CD8-positive, alpha-beta memory T cell (primary cell): ENCODE measurements at regions not wholly inside any gene's neighbourhood (a gene's known extent, or its start where the extent isn't known, plus 50 kb on each side); places are given as distances from the start of the nearest gene placed in this dataset.

Experiments used
- CTCF ChIA-PET: fragments of 350-600 bp; sonication (Branson Sonifier 250); formaldehyde crosslinking; loops from one replicate; lab custom pipeline; 2021; ENCODE audit warnings: antibody characterized with exemption; lab: Charles Lee
- POLR2A ChIA-PET: fragments of 350-600 bp; sonication (Branson Sonifier 250); formaldehyde crosslinking; loops from one replicate; lab custom pipeline; 2021; ENCODE audit warnings: antibody characterized with exemption; lab: Charles Lee
- DNase-seq, 5 donors: peaks; one replicate each; pipeline versions ENCODE4 v3.0.0 to v3.0.0-alpha.2; 2020 to 2022; ENCODE audit warnings: mixed read lengths in 1 of 5
- H3K27ac ChIP-seq: one replicate; pipeline ENCODE4 v1.7.0; 2013; ENCODE audit warnings: low read depth, mild to moderate bottlenecking, low read length, moderate library complexity
- H3K27me3 ChIP-seq: 2 replicates; pipeline ENCODE4 v1.7.0; 2013; ENCODE audit warnings: low read length, mild to moderate bottlenecking; ENCODE audit not compliant: insufficient read depth, poor library complexity, severe bottlenecking
- H3K36me3 ChIP-seq: 2 replicates; pipeline ENCODE4 v1.7.0; 2013; ENCODE audit warnings: mild to moderate bottlenecking, low read length, moderate library complexity; ENCODE audit not compliant: insufficient read depth
- H3K4me1 ChIP-seq: 2 replicates; pipeline ENCODE4 v1.7.0; 2013; ENCODE audit warnings: mild to moderate bottlenecking, low read length, moderate library complexity; ENCODE audit not compliant: insufficient read depth
- H3K4me3 ChIP-seq: 2 replicates; pipeline ENCODE4 v1.7.0; 2013; ENCODE audit warnings: mild to moderate bottlenecking, low read length
- H3K9me3 ChIP-seq: 2 replicates; pipeline ENCODE4 v1.7.0; 2013; ENCODE audit warnings: mild to moderate bottlenecking, low read length
- H3K27ac Mint-ChIP-seq, 8 donors: one replicate each; pipeline ENCODE4 v1.8.0; 2020 to 2021; ENCODE audit warnings: mixed read lengths in 8 of 8, mild to moderate bottlenecking in 6 of 8, inconsistent platforms in 3 of 8, moderate library complexity in 3 of 8
- H3K27me3 Mint-ChIP-seq, 2 donors: one replicate each; pipeline ENCODE4 v1.8.0; 2020 to 2021; ENCODE audit warnings: mixed read lengths in 2 of 2, mild to moderate bottlenecking in 1 of 2, moderate library complexity in 1 of 2
- H3K36me3 Mint-ChIP-seq, 3 donors: one replicate each; pipeline ENCODE4 v1.8.0; 2020 to 2021; ENCODE audit warnings: mixed read lengths in 3 of 3, inconsistent platforms in 1 of 3, mild to moderate bottlenecking in 1 of 3
- H3K4me1 Mint-ChIP-seq, 3 donors: one replicate each; pipeline ENCODE4 v1.8.0; 2020 to 2021; ENCODE audit warnings: mixed read lengths in 3 of 3, inconsistent platforms in 1 of 3, mild to moderate bottlenecking in 1 of 3
- H3K4me3 Mint-ChIP-seq, 7 donors: one replicate each; pipeline ENCODE4 v1.8.0; 2020 to 2021; ENCODE audit warnings: mixed read lengths in 7 of 7, mild to moderate bottlenecking in 6 of 7, moderate library complexity in 4 of 7, inconsistent platforms in 2 of 7
- H3K9me3 Mint-ChIP-seq, 5 donors: one replicate each; pipeline ENCODE4 v1.8.0; 2020 to 2022; ENCODE audit warnings: mixed read lengths in 5 of 5, mild to moderate bottlenecking in 3 of 5, moderate library complexity in 2 of 5, inconsistent platforms in 1 of 5

GRCh38 chrX:13498238-13498637 is 71.2 kb upstream of the EGFL6 start:
- H3K4me1 ChIP-seq: no peaks in the 10 kb centered on the region
- Mint-ChIP-seq H3K4me1 (peaks cover 4 to 7% (median 7%) of the 10 kb centered on the region in 3 donors), H3K4me3 (no peak overlapping the region)

GRCh38 chrX:13495232-13495631 is 74.2 kb upstream of the EGFL6 start:
- Mint-ChIP-seq H3K4me3 (no peak overlapping the region), H3K4me1 (peaks cover 4 to 7% (median 7%) of the 10 kb centered on the region in 3 donors), H3K27me3 (peaks cover 0 to 17% of the 10 kb centered on the region in 2 donors), H3K27ac (no peak overlapping the region), H3K36me3 (peaks cover 0 to 5% (median 0%) of the 10 kb centered on the region in 3 donors), H3K9me3 (no peaks in the 10 kb centered on the region)
- H3K27me3 ChIP-seq: no peaks in the 10 kb centered on the region
- no peak for DNase-seq
- no peaks in the 10 kb centered on the region for H3K4me1 ChIP-seq
- POLR2A ChIA-PET: no interaction called here
- H3K9me3 ChIP-seq: no peaks in the 10 kb centered on the region
- CTCF ChIA-PET: interaction anchor here (0.9 kb wide), 1 partner anchor 548 kb away, joined by 3 read pairs; no protein-coding TSS in a partner anchor
- H3K27ac ChIP-seq: no peak overlapping the region
- no peaks in the 10 kb centered on the region for H3K36me3 ChIP-seq
- no peak overlapping the region for H3K4me3 ChIP-seq

More at GRCh38 chrX:13498238-13498637, 71.2 kb upstream of the EGFL6 start:
- Histone ChIP-seq H3K4me3 (no peak overlapping the region), H3K27me3 (no peaks in the 10 kb centered on the region), H3K27ac (no peak overlapping the region), H3K36me3 (no peaks in the 10 kb centered on the region), H3K9me3 (no peaks in the 10 kb centered on the region)
- peaks cover 0 to 20% of the 10 kb centered on the region in 2 donors for H3K27me3 Mint-ChIP-seq
- H3K36me3 Mint-ChIP-seq: peaks cover 0 to 5% (median 0%) of the 10 kb centered on the region in 3 donors
- H3K27ac Mint-ChIP-seq: no peak overlapping the region
- no peaks in the 10 kb centered on the region for H3K9me3 Mint-ChIP-seq
- CTCF ChIA-PET: no interaction called here
- no peak for DNase-seq
- POLR2A ChIA-PET: no interaction called here

GRCh38 chrX:13494562-13494961 is 74.8 kb upstream of the EGFL6 start:
- H3K4me3 ChIP-seq: no peak overlapping the region
- H3K4me1 Mint-ChIP-seq: peaks cover 4 to 7% (median 7%) of the 10 kb centered on the region in 3 donors
- no peaks in the 10 kb centered on the region for H3K9me3 Mint-ChIP-seq
- CTCF ChIA-PET: interaction anchor here (1.0 kb wide), 1 partner anchor 548 kb away, joined by 4 read pairs; no protein-coding TSS in a partner anchor
- no peaks in the 10 kb centered on the region for H3K27me3 ChIP-seq
- no peaks in the 10 kb centered on the region for H3K4me1 ChIP-seq
- no peaks in the 10 kb centered on the region for H3K9me3 ChIP-seq
- POLR2A ChIA-PET: no interaction called here
- no peaks in the 10 kb centered on the region for H3K36me3 ChIP-seq
- DNase-seq: no peak
- peaks cover 0 to 17% of the 10 kb centered on the region in 2 donors for H3K27me3 Mint-ChIP-seq
- H3K27ac ChIP-seq: no peak overlapping the region
- no peak overlapping the region for H3K4me3 Mint-ChIP-seq
- H3K27ac Mint-ChIP-seq: peak overlapping the region in 1 of 8 donors; percentile 44
- peaks cover 0 to 5% (median 0%) of the 10 kb centered on the region in 3 donors for H3K36me3 Mint-ChIP-seq

- no peak overlapping the region for H3K27ac ChIP-seq
- peaks cover 0 to 5% (median 0%) of the 10 kb centered on the region in 3 donors for H3K36me3 Mint-ChIP-seq
- no peaks in the 10 kb centered on the region for H3K9me3 Mint-ChIP-seq
- peaks cover 4 to 7% (median 7%) of the 10 kb centered on the region in 3 donors for H3K4me1 Mint-ChIP-seq
- POLR2A ChIA-PET: no interaction called here
- H3K4me1 ChIP-seq: no peaks in the 10 kb centered on the region
- H3K9me3 ChIP-seq: no peaks in the 10 kb centered on the region
- H3K36me3 ChIP-seq: no peaks in the 10 kb centered on the region
- CTCF ChIA-PET: interaction anchor here (1.0 kb wide), 1 partner anchor 547 kb away, joined by 4 read pairs; no protein-coding TSS in a partner anchor
- H3K4me3 ChIP-seq: no peak overlapping the region
- H3K4me3 Mint-ChIP-seq: peak overlapping the region in 3 of 7 donors; percentile 18 to 38 (median 32)
- DNase-seq: no peak
- peaks cover 0 to 17% of the 10 kb centered on the region in 2 donors for H3K27me3 Mint-ChIP-seq
- no peaks in the 10 kb centered on the region for H3K27me3 ChIP-seq
- peak overlapping the region in 1 of 8 donors; percentile 22 for H3K27ac Mint-ChIP-seq
Measured at GRCh38 chrX:13493659-13494058, 75.7 kb upstream of the EGFL6 start.

- H3K27me3 Mint-ChIP-seq: peaks cover 0 to 19% of the 10 kb centered on the region in 2 donors
- DNase-seq: no peak
- no peak overlapping the region for H3K27ac Mint-ChIP-seq
- Histone ChIP-seq H3K4me1 (peaks cover 8% of the 10 kb centered on the region), H3K27me3 (no peaks in the 10 kb centered on the region), H3K27ac (no peak overlapping the region), H3K36me3 (no peaks in the 10 kb centered on the region), H3K4me3 (no peak overlapping the region), H3K9me3 (no peaks in the 10 kb centered on the region)
- H3K4me1 Mint-ChIP-seq: peaks cover 13 to 18% (median 17%) of the 10 kb centered on the region in 3 donors
- ChIA-PET POLR2A (no interaction called here), CTCF (interaction anchor here (1.2 to 2.8 kb wide), 2 partner anchors 541 to 545 kb away, joined by 3 to 11 read pairs; no protein-coding TSS in a partner anchor)
- peaks cover 0 to 5% (median 0%) of the 10 kb centered on the region in 3 donors for H3K36me3 Mint-ChIP-seq
- no peak overlapping the region for H3K4me3 Mint-ChIP-seq
- H3K9me3 Mint-ChIP-seq: no peaks in the 10 kb centered on the region
Measured at GRCh38 chrX:13492286-13492685, 77.1 kb upstream of the EGFL6 start.

- POLR2A ChIA-PET: interaction anchor here (0.6 kb wide), 1 partner anchor 500 kb away, joined by 3 read pairs; no protein-coding TSS in a partner anchor
- Mint-ChIP-seq H3K9me3 (no peaks in the 10 kb centered on the region), H3K27me3 (peaks cover 0 to 25% of the 10 kb centered on the region in 2 donors), H3K27ac (no peak overlapping the region), H3K4me3 (no peak overlapping the region), H3K36me3 (peaks cover 0 to 3% (median 0%) of the 10 kb centered on the region in 3 donors), H3K4me1 (peaks cover 20 to 29% (median 26%) of the 10 kb centered on the region in 3 donors)
- DNase-seq: no peak
- Histone ChIP-seq H3K4me3 (no peak overlapping the region), H3K36me3 (no peaks in the 10 kb centered on the region), H3K27me3 (no peaks in the 10 kb centered on the region), H3K4me1 (peaks cover 11% of the 10 kb centered on the region), H3K9me3 (no peaks in the 10 kb centered on the region), H3K27ac (no peak overlapping the region)
- CTCF ChIA-PET: interaction anchor here (0.6 to 5.1 kb wide), 4 partner anchors 399 to 544 kb away, joined by 3 to 43 read pairs (median 7); no protein-coding TSS in a partner anchor
Measured at GRCh38 chrX:13491061-13491460, 78.3 kb upstream of the EGFL6 start.

- peaks cover 29 to 43% (median 42%) of the 10 kb centered on the region in 3 donors for H3K4me1 Mint-ChIP-seq
- no peaks in the 10 kb centered on the region for H3K36me3 Mint-ChIP-seq
- H3K27me3 ChIP-seq: no peaks in the 10 kb centered on the region
- H3K27ac ChIP-seq: no peak overlapping the region
- no peaks in the 10 kb centered on the region for H3K9me3 ChIP-seq
- no peak for DNase-seq
- H3K9me3 Mint-ChIP-seq: no peaks in the 10 kb centered on the region
- ChIA-PET POLR2A (no interaction called here), CTCF (interaction anchor here (3.0 to 5.1 kb wide), 2 partner anchors 397 to 542 kb away, joined by 43 to 58 read pairs; no protein-coding TSS in a partner anchor)
- H3K4me3 Mint-ChIP-seq: no peak overlapping the region
- no peak overlapping the region for H3K4me3 ChIP-seq
- peaks cover 16% of the 10 kb centered on the region for H3K4me1 ChIP-seq
- no peak overlapping the region for H3K27ac Mint-ChIP-seq
- H3K27me3 Mint-ChIP-seq: peaks cover 0 to 18% of the 10 kb centered on the region in 2 donors
- H3K36me3 ChIP-seq: no peaks in the 10 kb centered on the region
Measured at GRCh38 chrX:13489454-13489853, 79.9 kb upstream of the EGFL6 start.
